Activated CD8-positive, alpha-beta T cell treated with anti-CD3 and anti-CD28 coated beads for 36 hours (primary cell): ENCODE measurements at regions not wholly inside any gene's neighbourhood (a gene's known extent, or its start where the extent isn't known, plus 50 kb on each side); places are given as distances from the start of the nearest gene placed in this dataset.

ENCODE experiments used
- ATAC-seq: fragments of 200-7000 bp; cut with Tn5 transposase; one replicate; pipeline ENCODE4 v1.10.0; 2021; ENCODE audit warnings: mild to moderate bottlenecking, moderate library complexity
- CTCF ChIA-PET: fragments of 350-600 bp; sonication (Branson Sonifier 250); formaldehyde crosslinking; loops from one replicate; lab custom pipeline; 2021; ENCODE audit warnings: antibody characterized with exemption; lab: Charles Lee
- POLR2A ChIA-PET: fragments of 350-600 bp; sonication (Branson Sonifier 250); formaldehyde crosslinking; loops from one replicate; lab custom pipeline; 2021; ENCODE audit warnings: antibody characterized with exemption; lab: Charles Lee
- DNase-seq: peaks from one replicate; pipeline ENCODE4 v3.0.0-alpha.2; 2020
- H3K27ac Mint-ChIP-seq: one replicate; pipeline ENCODE4 v1.8.0; 2021; ENCODE audit warnings: mild to moderate bottlenecking, mixed read lengths
- H3K27me3 Mint-ChIP-seq: one replicate; pipeline ENCODE4 v1.8.0; 2021; ENCODE audit warnings: mixed read lengths
- H3K36me3 Mint-ChIP-seq: one replicate; pipeline ENCODE4 v1.8.0; 2021; ENCODE audit warnings: low read depth, mixed read lengths
- H3K4me1 Mint-ChIP-seq: one replicate; pipeline ENCODE4 v1.8.0; 2021; ENCODE audit warnings: low read depth, mixed read lengths
- H3K4me3 Mint-ChIP-seq: one replicate; pipeline ENCODE4 v1.8.0; 2021; ENCODE audit warnings: mild to moderate bottlenecking, moderate library complexity, mixed read lengths
- H3K9me3 Mint-ChIP-seq: one replicate; pipeline ENCODE4 v1.8.0; 2021; ENCODE audit warnings: mixed read lengths
- intact Hi-C: fragments of 100-400 bp; cut with micrococcal nuclease; formaldehyde crosslinking; loops from one replicate; pipeline ENCODE4 v1.10.0; 2022
- TF ChIP-seq, protein P1 (sequence below): fragments of 200-600 bp; IDR thresholded peaks from one replicate; pipeline ENCODE4 v1.8.0; 2022; ENCODE audit warnings: antibody characterized with exemption, mild to moderate bottlenecking

DNA sequence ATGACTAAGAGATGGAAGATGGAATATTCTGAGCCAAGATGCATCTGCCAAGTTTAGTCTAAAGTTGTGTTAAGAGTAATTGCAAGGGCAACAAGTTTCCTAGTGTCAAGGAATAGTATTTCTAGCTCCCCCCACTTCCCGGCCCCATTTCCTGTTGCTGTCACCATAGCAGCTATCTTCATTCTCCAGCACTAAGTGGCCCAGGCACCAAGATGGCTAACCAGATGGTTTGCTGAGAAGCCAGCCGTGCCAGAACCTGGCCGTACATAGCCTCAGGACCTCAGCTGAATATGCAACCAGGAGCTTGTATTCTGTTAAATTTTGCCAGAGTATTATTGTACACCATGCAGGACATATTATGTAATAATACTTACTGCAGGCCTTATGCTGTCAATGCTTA lies 108.8 kb upstream of the UMPS start:
- H3K36me3 Mint-ChIP-seq, result peaks cover 2% of the 10 kb centered on the region
- H3K27me3 Mint-ChIP-seq, result peaks cover 4% of the 10 kb centered on the region
- CTCF ChIA-PET, result no interaction called here
- DNase-seq, result no peak
- TF ChIP-seq, protein P1, sequence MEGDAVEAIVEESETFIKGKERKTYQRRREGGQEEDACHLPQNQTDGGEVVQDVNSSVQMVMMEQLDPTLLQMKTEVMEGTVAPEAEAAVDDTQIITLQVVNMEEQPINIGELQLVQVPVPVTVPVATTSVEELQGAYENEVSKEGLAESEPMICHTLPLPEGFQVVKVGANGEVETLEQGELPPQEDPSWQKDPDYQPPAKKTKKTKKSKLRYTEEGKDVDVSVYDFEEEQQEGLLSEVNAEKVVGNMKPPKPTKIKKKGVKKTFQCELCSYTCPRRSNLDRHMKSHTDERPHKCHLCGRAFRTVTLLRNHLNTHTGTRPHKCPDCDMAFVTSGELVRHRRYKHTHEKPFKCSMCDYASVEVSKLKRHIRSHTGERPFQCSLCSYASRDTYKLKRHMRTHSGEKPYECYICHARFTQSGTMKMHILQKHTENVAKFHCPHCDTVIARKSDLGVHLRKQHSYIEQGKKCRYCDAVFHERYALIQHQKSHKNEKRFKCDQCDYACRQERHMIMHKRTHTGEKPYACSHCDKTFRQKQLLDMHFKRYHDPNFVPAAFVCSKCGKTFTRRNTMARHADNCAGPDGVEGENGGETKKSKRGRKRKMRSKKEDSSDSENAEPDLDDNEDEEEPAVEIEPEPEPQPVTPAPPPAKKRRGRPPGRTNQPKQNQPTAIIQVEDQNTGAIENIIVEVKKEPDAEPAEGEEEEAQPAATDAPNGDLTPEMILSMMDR, result no peak
- no peak overlapping the region for H3K4me3 Mint-ChIP-seq
- intact Hi-C loops, result loop anchor here (2.0 kb wide), 1 partner anchor 69 kb away; no protein-coding TSS in a partner anchor
- POLR2A ChIA-PET, result interaction anchor here (1.1 kb wide), 1 partner anchor 18 kb away, joined by 3 read pairs; no protein-coding TSS in a partner anchor
- H3K27ac Mint-ChIP-seq, result no peak overlapping the region
- peaks cover 27% of the 10 kb centered on the region for H3K4me1 Mint-ChIP-seq
- ATAC-seq, result no peak
- H3K9me3 Mint-ChIP-seq, result no peaks in the 10 kb centered on the region

DNA sequence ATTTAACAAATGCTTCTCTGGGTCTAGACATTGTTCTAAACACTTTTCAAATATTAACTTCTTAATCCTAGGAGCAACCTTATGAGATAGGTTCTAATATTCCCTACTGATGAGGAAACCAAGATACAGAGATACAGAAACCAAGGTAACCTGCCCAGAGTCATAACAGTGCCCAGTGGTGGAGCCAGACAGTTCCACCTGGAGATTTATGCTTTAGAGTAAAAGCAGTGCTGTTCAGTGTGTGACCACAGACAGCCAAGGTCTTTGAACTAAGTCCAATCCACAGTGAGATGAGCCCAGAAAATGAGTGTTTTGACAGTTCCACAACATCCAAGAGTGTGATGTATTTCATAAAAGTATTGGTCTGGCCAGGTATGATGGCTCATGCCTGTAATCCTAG lies 105.2 kb upstream of the UMPS start:
- CTCF ChIA-PET, result no interaction called here
- POLR2A ChIA-PET, result no interaction called here
- no peak overlapping the region for H3K27ac Mint-ChIP-seq
- H3K4me3 Mint-ChIP-seq, result no peak overlapping the region
- no peak for DNase-seq
- ATAC-seq, result no peak
- peaks cover 12% of the 10 kb centered on the region for H3K27me3 Mint-ChIP-seq
- intact Hi-C loops, result no loop called here
- peaks cover 22% of the 10 kb centered on the region for H3K4me1 Mint-ChIP-seq
- H3K9me3 Mint-ChIP-seq, result no peaks in the 10 kb centered on the region
- H3K36me3 Mint-ChIP-seq, result peaks cover 2% of the 10 kb centered on the region
- TF ChIP-seq, protein P1, result no peak

DNA sequence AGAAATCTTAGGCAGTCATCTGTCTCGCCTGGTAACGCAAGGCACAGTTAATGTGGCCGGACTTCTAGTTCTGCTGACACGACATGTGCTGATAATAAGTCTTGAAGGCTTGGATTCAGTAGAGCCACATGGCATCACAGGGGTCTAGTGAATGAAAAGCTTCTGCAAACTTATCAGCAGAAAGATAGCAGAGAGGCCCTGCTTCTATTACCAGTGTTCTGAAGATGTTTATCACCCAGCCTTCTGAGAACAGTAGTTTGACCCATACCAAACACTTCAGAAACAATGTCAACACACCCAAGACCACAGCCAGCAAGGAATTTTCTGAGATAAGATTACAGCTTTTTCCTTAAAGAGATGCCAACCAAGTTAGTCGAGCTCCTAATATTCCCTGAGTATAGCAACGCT lies 102.7 kb upstream of the UMPS start:
- ChIA-PET POLR2A (no interaction called here), CTCF (interaction anchor here (0.9 to 1.2 kb wide), 4 partner anchors 9 to 67 kb away, joined by 3 read pairs; no protein-coding TSS in a partner anchor)
- no peak overlapping the region for H3K27ac Mint-ChIP-seq
- TF ChIP-seq, protein P1, result no peak
- H3K4me1 Mint-ChIP-seq, result peaks cover 7% of the 10 kb centered on the region
- no peak for DNase-seq
- H3K9me3 Mint-ChIP-seq, result no peaks in the 10 kb centered on the region
- H3K4me3 Mint-ChIP-seq, result no peak overlapping the region
- H3K36me3 Mint-ChIP-seq, result no peaks in the 10 kb centered on the region
- peaks cover 21% of the 10 kb centered on the region for H3K27me3 Mint-ChIP-seq
- no peak for ATAC-seq
- intact Hi-C loops, result no loop called here

DNA sequence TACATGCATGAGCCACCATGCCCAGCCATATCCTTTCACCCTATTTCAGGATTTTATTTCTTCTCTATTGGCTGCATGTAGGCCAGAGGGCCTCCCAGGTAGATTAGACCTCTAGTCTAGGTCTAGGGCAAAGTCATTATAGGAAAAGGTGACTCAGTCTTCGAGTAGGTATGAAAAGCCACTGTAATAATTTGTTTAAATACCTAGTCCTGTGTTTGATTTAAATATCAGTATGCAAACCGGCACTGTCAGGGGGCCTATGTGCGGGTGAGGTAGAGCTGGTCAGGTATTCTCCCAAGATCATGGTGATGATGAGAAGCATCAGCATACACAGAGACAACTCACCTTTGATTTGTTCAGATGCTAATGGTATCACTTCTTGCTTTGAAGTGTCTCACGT lies 101.4 kb upstream of the UMPS start:
- POLR2A ChIA-PET, result interaction anchor here (1.0 kb wide), 1 partner anchor 86 kb away, joined by 3 read pairs; no protein-coding TSS in a partner anchor
- TF ChIP-seq, protein P1, result no peak

DNA sequence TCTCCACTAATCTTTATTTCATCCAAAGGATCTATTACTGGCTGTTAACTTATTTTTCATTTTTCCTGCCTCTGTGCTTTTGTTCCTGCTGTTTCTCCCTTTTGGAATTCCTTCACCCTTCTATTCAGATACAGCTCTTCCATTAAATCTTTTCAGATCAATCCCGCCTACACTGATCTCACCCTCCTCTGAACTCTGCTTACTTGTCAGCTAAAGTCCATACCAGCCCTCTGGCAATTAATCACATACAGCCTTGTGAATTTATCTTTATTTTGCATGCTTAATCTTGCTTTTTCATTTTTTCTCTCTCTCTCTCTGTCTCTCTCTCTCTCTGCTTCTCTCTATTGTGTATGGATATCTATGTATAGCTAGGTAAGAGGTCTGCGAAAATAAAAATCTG lies 100.8 kb upstream of the UMPS start:
- H3K36me3 Mint-ChIP-seq, result no peaks in the 10 kb centered on the region

More for the DNA sequence above, 101.4 kb upstream of the UMPS start:
- peaks cover 21% of the 10 kb centered on the region for H3K27me3 Mint-ChIP-seq
- intact Hi-C loops, result no loop called here
- no peak overlapping the region for H3K27ac Mint-ChIP-seq
- DNase-seq (no peak), ATAC-seq (no peak)
- CTCF ChIA-PET, result interaction anchor here (2.5 kb wide), 1 partner anchor 9 kb away, joined by 5 read pairs; no protein-coding TSS in a partner anchor
- H3K9me3 Mint-ChIP-seq, result no peaks in the 10 kb centered on the region
- no peaks in the 10 kb centered on the region for H3K36me3 Mint-ChIP-seq
- peaks cover 3% of the 10 kb centered on the region for H3K4me1 Mint-ChIP-seq
- no peak overlapping the region for H3K4me3 Mint-ChIP-seq

More for the DNA sequence above, 100.8 kb upstream of the UMPS start:
- intact Hi-C loops, result no loop called here
- ATAC-seq (no peak), DNase-seq (no peak)
- H3K27ac Mint-ChIP-seq, result no peak overlapping the region
- TF ChIP-seq, protein P1, result no peak
- ChIA-PET CTCF (interaction anchor here (2.5 kb wide), 1 partner anchor 10 kb away, joined by 5 read pairs; no protein-coding TSS in a partner anchor), POLR2A (interaction anchor here (1.0 kb wide), 1 partner anchor 86 kb away, joined by 3 read pairs; no protein-coding TSS in a partner anchor)
- no peak overlapping the region for H3K4me3 Mint-ChIP-seq
- no peaks in the 10 kb centered on the region for H3K9me3 Mint-ChIP-seq
- no peaks in the 10 kb centered on the region for H3K4me1 Mint-ChIP-seq
- peaks cover 22% of the 10 kb centered on the region for H3K27me3 Mint-ChIP-seq
